Fibroblast of lung (primary cell): ENCODE measurements at regions not wholly inside any gene's neighbourhood (a gene's known extent, or its start where the extent isn't known, plus 50 kb on each side); places are given as distances from the start of the nearest gene placed in this dataset.
A peak's percentile ranks its signal among the peaks of the same experiment; 100 is the strongest.
"Not testable (repeated sequence)": the region's sequence is repeated elsewhere in the genome, so short reads cannot be mapped to it uniquely, and the experiment has no call there.

Source experiments
- DNase-seq, 2 donors: peaks; one replicate each; pipeline versions ENCODE4 v3.0.0 to v3.0.0-alpha.2; 2010; ENCODE audit warnings: low read depth in 2 of 2
- H2AFZ ChIP-seq: 2 replicates; pipeline ENCODE4 v1.5.1; 2012; ENCODE audit warnings: low read length, control low read depth, inconsistent platforms
- H3K27ac ChIP-seq: 2 replicates; pipeline ENCODE4 v1.5.1; 2011; ENCODE audit warnings: low read length, control low read depth; ENCODE audit not compliant: insufficient read depth
- H3K27me3 ChIP-seq: 2 replicates; pipeline ENCODE4 v1.5.1; 2011; ENCODE audit warnings: mild to moderate bottlenecking, low read length; ENCODE audit not compliant: control insufficient read depth, insufficient read depth
- H3K36me3 ChIP-seq: 2 replicates; pipeline ENCODE4 v1.5.1; 2011; ENCODE audit warnings: low read length; ENCODE audit not compliant: control insufficient read depth, insufficient read depth
- H3K4me1 ChIP-seq: 2 replicates; pipeline ENCODE4 v1.5.1; 2011; ENCODE audit warnings: low read length; ENCODE audit not compliant: control insufficient read depth, insufficient read depth; ENCODE audit errors: extremely low read depth
- H3K4me2 ChIP-seq: 2 replicates; pipeline ENCODE4 v1.5.1; 2011; ENCODE audit warnings: low read length, control low read depth; ENCODE audit not compliant: insufficient read depth; ENCODE audit errors: extremely low read depth
- H3K4me3 ChIP-seq, 4 experiments: fragments of 200-600 bp in 1 of 4; sonication (generic) in 1 of 4; replicated peaks in 1 of 4; 2 replicates each; pipeline ENCODE4 v1.5.1; 2011 to 2016; ENCODE audit warnings: low read length in 4 of 4, low read depth in 3 of 4, mild to moderate bottlenecking in 3 of 4, control low read depth in 2 of 4, inconsistent platforms in 1 of 4, mixed read lengths in 1 of 4; ENCODE audit not compliant: insufficient read depth in 1 of 4; ENCODE audit errors: control extremely low read depth in 1 of 4
- H3K79me2 ChIP-seq: 2 replicates; pipeline ENCODE4 v1.5.1; 2012; ENCODE audit warnings: mild to moderate bottlenecking, low read length, inconsistent platforms; ENCODE audit not compliant: control insufficient read depth, insufficient read depth
- H3K9ac ChIP-seq: 2 replicates; pipeline ENCODE4 v1.5.1; 2011; ENCODE audit warnings: mild to moderate bottlenecking, low read length, control low read depth; ENCODE audit not compliant: insufficient read depth
- H3K9me3 ChIP-seq: 2 replicates; pipeline ENCODE4 v1.5.1; 2012; ENCODE audit warnings: low read depth, low read length; ENCODE audit not compliant: control insufficient read depth, insufficient read depth
- H4K20me1 ChIP-seq: 2 replicates; pipeline ENCODE4 v1.5.1; 2011; ENCODE audit warnings: low read length; ENCODE audit not compliant: control insufficient read depth, insufficient read depth; ENCODE audit errors: extremely low read depth
- EZH2 ChIP-seq: IDR thresholded peaks from 2 replicates; pipeline ENCODE4 v1.5.1; 2012; ENCODE audit warnings: low read length, control low read depth, mild to moderate bottlenecking; ENCODE audit errors: missing control alignments
- TF ChIP-seq, protein P1 (sequence below), 2 donors: IDR thresholded peaks in 1 of 2; conservative IDR thresholded peaks in 1 of 2; 1 replicate in 1 of 2; 2 replicates in 1 of 2; pipeline ENCODE4 v1.5.1; 2011 to 2012; ENCODE audit warnings: low read length in 2 of 2, control low read depth in 1 of 2, inconsistent platforms in 1 of 2, low read depth in 1 of 2, mild to moderate bottlenecking in 1 of 2

DNA sequence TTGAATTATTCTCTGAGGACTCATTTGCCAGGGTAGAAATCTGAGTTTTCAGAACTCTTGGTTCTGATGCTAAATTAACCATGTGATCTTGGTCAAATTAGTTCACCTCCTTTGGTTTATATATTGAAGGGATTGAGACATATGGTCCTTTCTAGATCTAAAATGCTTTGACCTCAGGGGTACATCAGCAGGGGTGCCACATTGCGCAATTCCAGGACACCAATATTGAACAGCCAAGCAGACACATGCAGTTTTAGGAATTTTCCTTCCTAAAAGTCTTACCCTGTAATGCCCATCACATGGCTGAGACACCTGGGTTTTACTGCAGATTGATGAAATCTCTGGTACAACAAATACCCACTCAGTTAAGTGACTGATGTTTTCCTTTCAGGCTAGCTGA lies 254.4 kb upstream of the NCAM1 start:
- Histone ChIP-seq H4K20me1 (no peaks in the 10 kb centered on the region), H3K79me2 (no peaks in the 10 kb centered on the region), H3K27ac (no peak overlapping the region), H2AFZ (no peak overlapping the region), H3K4me3 (no peak overlapping the region), H3K4me1 (no peaks in the 10 kb centered on the region), H3K9me3 (no peaks in the 10 kb centered on the region), H3K4me2 (no peak overlapping the region), H3K9ac (no peak overlapping the region), H3K27me3 (no peaks in the 10 kb centered on the region), H3K36me3 (no peaks in the 10 kb centered on the region)
- TF ChIP-seq, protein P1, sequence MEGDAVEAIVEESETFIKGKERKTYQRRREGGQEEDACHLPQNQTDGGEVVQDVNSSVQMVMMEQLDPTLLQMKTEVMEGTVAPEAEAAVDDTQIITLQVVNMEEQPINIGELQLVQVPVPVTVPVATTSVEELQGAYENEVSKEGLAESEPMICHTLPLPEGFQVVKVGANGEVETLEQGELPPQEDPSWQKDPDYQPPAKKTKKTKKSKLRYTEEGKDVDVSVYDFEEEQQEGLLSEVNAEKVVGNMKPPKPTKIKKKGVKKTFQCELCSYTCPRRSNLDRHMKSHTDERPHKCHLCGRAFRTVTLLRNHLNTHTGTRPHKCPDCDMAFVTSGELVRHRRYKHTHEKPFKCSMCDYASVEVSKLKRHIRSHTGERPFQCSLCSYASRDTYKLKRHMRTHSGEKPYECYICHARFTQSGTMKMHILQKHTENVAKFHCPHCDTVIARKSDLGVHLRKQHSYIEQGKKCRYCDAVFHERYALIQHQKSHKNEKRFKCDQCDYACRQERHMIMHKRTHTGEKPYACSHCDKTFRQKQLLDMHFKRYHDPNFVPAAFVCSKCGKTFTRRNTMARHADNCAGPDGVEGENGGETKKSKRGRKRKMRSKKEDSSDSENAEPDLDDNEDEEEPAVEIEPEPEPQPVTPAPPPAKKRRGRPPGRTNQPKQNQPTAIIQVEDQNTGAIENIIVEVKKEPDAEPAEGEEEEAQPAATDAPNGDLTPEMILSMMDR (conservative IDR thresholded peaks at IDR 0.05 in 1 of 2, IDR thresholded peaks at IDR 0.05 in 1 of 2; ENCODE audit: low read depth in 1 of 2, low read length in 2 of 2): no peak
- no peak for DNase-seq

GRCh38 chr11:112714340-112714739 lies 246.9 kb upstream of the NCAM1 start:
- not testable (repeated sequence) for H3K27me3 ChIP-seq, H3K27ac ChIP-seq, H3K4me3 ChIP-seq

GRCh38 chr11:112715056-112715455 lies 246.2 kb upstream of the NCAM1 start:
- Histone ChIP-seq H3K27me3 (no peaks in the 10 kb centered on the region), H3K4me3 (no peak overlapping the region), H3K4me2 (no peak overlapping the region), H3K4me1 (no peaks in the 10 kb centered on the region), H3K9ac (no peak overlapping the region), H2AFZ (no peak overlapping the region), H3K9me3 (no peaks in the 10 kb centered on the region), H3K79me2 (no peaks in the 10 kb centered on the region), H3K36me3 (no peaks in the 10 kb centered on the region), H3K27ac (no peak overlapping the region), H4K20me1 (no peaks in the 10 kb centered on the region)
- peak in 1 of 2 donors; percentile 2 for DNase-seq
- TF ChIP-seq, protein P1 (conservative IDR thresholded peaks at IDR 0.05 in 1 of 2, IDR thresholded peaks at IDR 0.05 in 1 of 2; ENCODE audit: low read depth in 1 of 2, low read length in 2 of 2): no peak
- no peak for TF ChIP-seq EZH2

More at GRCh38 chr11:112714340-112714739, 246.9 kb upstream of the NCAM1 start:
- not testable (repeated sequence) for H2AFZ ChIP-seq, H3K4me2 ChIP-seq, H3K36me3 ChIP-seq, H3K4me1 ChIP-seq, H3K79me2 ChIP-seq, H3K9ac ChIP-seq, DNase-seq, H3K9me3 ChIP-seq, H4K20me1 ChIP-seq

DNA sequence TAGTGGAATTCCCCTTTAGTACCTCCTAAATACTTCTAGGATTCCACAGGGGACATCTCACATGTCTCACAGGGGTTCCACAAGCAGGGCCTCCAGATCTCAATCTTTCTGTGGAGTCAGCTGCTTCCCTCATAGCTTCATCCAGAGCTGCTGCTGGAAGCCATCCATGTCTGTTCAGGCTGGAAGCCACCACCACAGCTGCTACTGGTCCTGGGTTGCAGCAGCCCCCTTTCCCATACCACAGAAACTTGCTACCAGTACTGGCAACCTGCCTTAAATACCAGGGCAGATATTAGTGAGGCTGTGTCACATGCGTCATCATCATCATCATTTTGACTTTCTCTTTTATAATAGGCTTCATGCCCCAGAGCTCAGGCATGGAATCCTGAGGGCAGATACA lies 242.7 kb upstream of the NCAM1 start:
- H4K20me1 ChIP-seq: no peaks in the 10 kb centered on the region
- H3K36me3 ChIP-seq: no peaks in the 10 kb centered on the region
- H3K4me3 ChIP-seq: no peak overlapping the region
- H3K9me3 ChIP-seq: no peaks in the 10 kb centered on the region
- no peak overlapping the region for H3K4me2 ChIP-seq
- no peaks in the 10 kb centered on the region for H3K4me1 ChIP-seq
- no peaks in the 10 kb centered on the region for H3K79me2 ChIP-seq
- no peak overlapping the region for H2AFZ ChIP-seq
- no peak overlapping the region for H3K9ac ChIP-seq
- TF ChIP-seq EZH2: no peak
- no peaks in the 10 kb centered on the region for H3K27me3 ChIP-seq
- no peak for DNase-seq
- no peak overlapping the region for H3K27ac ChIP-seq
